CD1c-positive myeloid dendritic cell (primary cell): ENCODE measurements at regions not wholly inside any gene's neighbourhood (a gene's known extent, or its start where the extent isn't known, plus 50 kb on each side); places are given as distances from the start of the nearest gene placed in this dataset.

Experiments used
- DNase-seq: peaks from one replicate; pipeline ENCODE4 v3.0.0-alpha.2; 2016; ENCODE audit errors: extremely low spot score

- no peak for DNase-seq
Observed at GRCh38 chr13:78785764-78786163, 126.8 kb upstream of the OBI1 start.

- DNase-seq = no peak
Observed at GRCh38 chr13:78784014-78784750, 125.2 kb upstream of the OBI1 start.

GRCh38 chr13:78780708-78781107 is 121.8 kb upstream of the OBI1 start:
- no peak for DNase-seq

GRCh38 chr13:78779608-78780007 is 120.7 kb upstream of the OBI1 start:
- no peak for DNase-seq

- no peak for DNase-seq
Observed at GRCh38 chr13:78777976-78778375, 119.0 kb upstream of the OBI1 start.

- no peak for DNase-seq
Observed at GRCh38 chr13:78777396-78777795, 118.4 kb upstream of the OBI1 start.

- DNase-seq = no peak
Observed at GRCh38 chr13:78772933-78773332, 114.0 kb upstream of the OBI1 start.

GRCh38 chr13:78770601-78771000 is 111.6 kb upstream of the OBI1 start:
- DNase-seq = peak; percentile 19

GRCh38 chr13:78768950-78769349 is 110.0 kb upstream of the OBI1 start:
- no peak for DNase-seq

GRCh38 chr13:78764665-78765064 is 105.7 kb upstream of the OBI1 start:
- no peak for DNase-seq

- DNase-seq = no peak
Observed at GRCh38 chr13:78762825-78763224, 103.9 kb upstream of the OBI1 start.

- DNase-seq = no peak
Observed at GRCh38 chr13:78759704-78760103, 100.7 kb upstream of the OBI1 start.

GRCh38 chr13:78758549-78758948 is 99.6 kb upstream of the OBI1 start:
- DNase-seq = no peak

GRCh38 chr13:78753435-78753834 is 94.5 kb upstream of the OBI1 start:
- DNase-seq = no peak

GRCh38 chr13:78750735-78751134 is 91.8 kb upstream of the OBI1 start:
- no peak for DNase-seq

- DNase-seq = no peak
Observed at GRCh38 chr13:78743973-78744372, 85.0 kb upstream of the OBI1 start.

GRCh38 chr13:78742659-78743058 is 83.7 kb upstream of the OBI1 start:
- DNase-seq = no peak

- no peak for DNase-seq
Observed at GRCh38 chr13:78736142-78736541, 77.2 kb upstream of the OBI1 start.

GRCh38 chr13:78732445-78733017 is 73.6 kb upstream of the OBI1 start:
- DNase-seq = no peak

- DNase-seq = no peak
Observed at GRCh38 chr13:78722700-78723099, 63.7 kb upstream of the OBI1 start.

- no peak for DNase-seq
Observed at GRCh38 chr13:78719367-78719766, 60.4 kb upstream of the OBI1 start.

- DNase-seq = no peak
Observed at GRCh38 chr13:78714717-78715116, 55.8 kb upstream of the OBI1 start.

GRCh38 chr13:78712831-78713230 is 53.9 kb upstream of the OBI1 start:
- DNase-seq = no peak

- DNase-seq = no peak
Observed at GRCh38 chr13:78709028-78709427, 50.1 kb upstream of the OBI1 start.
